ENCODE measurements at regions not wholly inside any gene's neighbourhood (a gene's known extent, or its start where the extent isn't known, plus 50 kb on each side); places are given as distances from the start of the nearest gene placed in this dataset.

- DNase-seq (ENCODE audit: low read depth in 4 of 4, low spot score in 3 of 4) = no peak
Observed at GRCh38 chr3:16658004-16658924, 53.0 kb upstream of the DAZL start.

GRCh38 chr3:16658925-16659793 lies 53.9 kb upstream of the DAZL start:
- no peak for DNase-seq (ENCODE audit: low read depth in 4 of 4, low spot score in 3 of 4)

- DNase-seq (ENCODE audit: low read depth in 4 of 4, low spot score in 3 of 4) = no peak
Observed at GRCh38 chr3:16663854-16664712, 58.9 kb upstream of the DAZL start.

GRCh38 chr3:16665282-16665741 lies 60.1 kb upstream of the DAZL start:
- no peak for DNase-seq (ENCODE audit: low read depth in 4 of 4, low spot score in 3 of 4)

- no peak for DNase-seq (ENCODE audit: low read depth in 4 of 4, low spot score in 3 of 4)
Observed at GRCh38 chr3:16666206-16666605, 61.0 kb upstream of the DAZL start.

GRCh38 chr3:16667633-16668032 lies 62.4 kb upstream of the DAZL start:
- no peak for DNase-seq (ENCODE audit: low read depth in 4 of 4, low spot score in 3 of 4)

- DNase-seq (ENCODE audit: low read depth in 4 of 4, low spot score in 3 of 4) = no peak
Observed at GRCh38 chr3:16668776-16669545, 63.7 kb upstream of the DAZL start.

- no peak for DNase-seq (ENCODE audit: low read depth in 4 of 4, low spot score in 3 of 4)
Observed at GRCh38 chr3:16670191-16670590, 65.0 kb upstream of the DAZL start.

GRCh38 chr3:16671690-16672089 lies 66.5 kb upstream of the DAZL start:
- DNase-seq (ENCODE audit: low read depth in 4 of 4, low spot score in 3 of 4) = no peak

- DNase-seq (ENCODE audit: low read depth in 4 of 4, low spot score in 3 of 4) = no peak
Observed at GRCh38 chr3:16673530-16673929, 68.3 kb upstream of the DAZL start.

- no peak for DNase-seq (ENCODE audit: low read depth in 4 of 4, low spot score in 3 of 4)
Observed at GRCh38 chr3:16675805-16676204, 70.6 kb upstream of the DAZL start.

- DNase-seq (ENCODE audit: low read depth in 4 of 4, low spot score in 3 of 4) = no peak
Observed at GRCh38 chr3:16686679-16687078, 81.5 kb upstream of the DAZL start.

- DNase-seq (ENCODE audit: low read depth in 4 of 4, low spot score in 3 of 4) = no peak
Observed at GRCh38 chr3:16687221-16687620, 82.0 kb upstream of the DAZL start.

- DNase-seq (ENCODE audit: low read depth in 4 of 4, low spot score in 3 of 4) = no peak
Observed at GRCh38 chr3:16692486-16693344, 87.5 kb upstream of the DAZL start.

- DNase-seq (ENCODE audit: low read depth in 4 of 4, low spot score in 3 of 4) = no peak
Observed at GRCh38 chr3:16693820-16694219, 88.6 kb upstream of the DAZL start.

GRCh38 chr3:16695710-16696109 lies 90.5 kb upstream of the DAZL start:
- DNase-seq (ENCODE audit: low read depth in 4 of 4, low spot score in 3 of 4) = no peak

GRCh38 chr3:16697443-16698147 lies 92.4 kb upstream of the DAZL start:
- no peak for DNase-seq (ENCODE audit: low read depth in 4 of 4, low spot score in 3 of 4)

GRCh38 chr3:16700651-16701050 lies 95.4 kb upstream of the DAZL start:
- DNase-seq (ENCODE audit: low read depth in 4 of 4, low spot score in 3 of 4) = no peak

All from right renal pelvis (tissue), 4 donors.